H9 (cell line): ENCODE measurements at regions not wholly inside any gene's neighbourhood (a gene's known extent, or its start where the extent isn't known, plus 50 kb on each side); places are given as distances from the start of the nearest gene placed in this dataset.

Source experiments
- DNase-seq: peaks from one replicate; pipeline ENCODE4 v3.0.0-alpha.2; 2017
- H2AFZ ChIP-seq: one replicate; pipeline ENCODE4 v1.6.1; 2013; ENCODE audit warnings: mild to moderate bottlenecking, low read length, control low read depth, moderate library complexity
- H2AK5ac ChIP-seq: 2 replicates; pipeline ENCODE4 v1.6.1; 2013; ENCODE audit warnings: low read length, control low read depth, mixed read lengths; ENCODE audit not compliant: insufficient read length
- H2BK120ac ChIP-seq: one replicate; pipeline ENCODE4 v1.6.1; 2013; ENCODE audit warnings: low read depth, mild to moderate bottlenecking, low read length, control low read depth, inconsistent platforms; ENCODE audit not compliant: poor library complexity, severe bottlenecking
- H2BK12ac ChIP-seq: 2 replicates; pipeline ENCODE4 v1.6.1; 2013; ENCODE audit warnings: low read length, control low read depth, mixed read lengths, low read depth; ENCODE audit not compliant: insufficient read length
- H2BK15ac ChIP-seq: 2 replicates; pipeline ENCODE4 v1.6.1; 2013; ENCODE audit warnings: low read depth, low read length, control low read depth
- H2BK20ac ChIP-seq: one replicate; pipeline ENCODE4 v1.6.1; 2013; ENCODE audit warnings: low read depth, mild to moderate bottlenecking, low read length, control low read depth, inconsistent platforms; ENCODE audit not compliant: poor library complexity, severe bottlenecking
- H2BK5ac ChIP-seq: 2 replicates; pipeline ENCODE4 v1.6.1; 2013; ENCODE audit warnings: low read length, control low read depth, mixed read lengths; ENCODE audit not compliant: insufficient read length
- H3K14ac ChIP-seq: 2 replicates; pipeline ENCODE4 v1.6.1; 2013; ENCODE audit warnings: low read length, control low read depth; ENCODE audit not compliant: insufficient read depth
- H3K18ac ChIP-seq: 2 replicates; pipeline ENCODE4 v1.6.1; 2013; ENCODE audit warnings: low read depth, mild to moderate bottlenecking, mixed read lengths, low read length, control low read depth; ENCODE audit not compliant: insufficient read length
- H3K23ac ChIP-seq: 2 replicates; pipeline ENCODE4 v1.6.1; 2013; ENCODE audit warnings: low read length, control low read depth, mixed read lengths, low read depth; ENCODE audit not compliant: insufficient read length
- H3K23me2 ChIP-seq: 2 replicates; pipeline ENCODE4 v1.6.1; 2013; ENCODE audit warnings: low read depth, mild to moderate bottlenecking, mixed read lengths, low read length, control low read depth; ENCODE audit not compliant: insufficient read length, poor library complexity, severe bottlenecking
- H3K27ac ChIP-seq: 2 replicates; pipeline ENCODE4 v1.5.1; 2013; ENCODE audit warnings: low read length, control low read depth, mixed read lengths, low read depth; ENCODE audit not compliant: insufficient read length
- H3K27me3 ChIP-seq: 2 replicates; pipeline ENCODE4 v1.6.1; 2013; ENCODE audit warnings: low read length, control low read depth, inconsistent platforms; ENCODE audit not compliant: insufficient read depth
- H3K4ac ChIP-seq: 2 replicates; pipeline ENCODE4 v1.6.1; 2013; ENCODE audit warnings: low read depth, mild to moderate bottlenecking, control low read depth, inconsistent platforms, low read length, moderate library complexity
- H3K4me1 ChIP-seq: 2 replicates; pipeline ENCODE4 v1.6.1; 2013; ENCODE audit warnings: low read length, control low read depth, inconsistent platforms; ENCODE audit not compliant: insufficient read depth
- H3K4me2 ChIP-seq: 2 replicates; pipeline ENCODE4 v1.6.1; 2013; ENCODE audit warnings: low read length, control low read depth, mixed read lengths; ENCODE audit not compliant: insufficient read length, insufficient read depth
- H3K56ac ChIP-seq: 2 replicates; pipeline ENCODE4 v1.6.1; 2013; ENCODE audit warnings: low read depth, mild to moderate bottlenecking, mixed read lengths, low read length, control low read depth; ENCODE audit not compliant: insufficient read length
- H3K79me1 ChIP-seq: 2 replicates; pipeline ENCODE4 v1.6.1; 2013; ENCODE audit warnings: low read depth, mild to moderate bottlenecking, moderate library complexity, low read length, control low read depth, inconsistent platforms; ENCODE audit not compliant: insufficient read depth, poor library complexity, severe bottlenecking
- H3K79me2 ChIP-seq: 2 replicates; pipeline ENCODE4 v1.6.1; 2013; ENCODE audit warnings: low read length, control low read depth, inconsistent platforms; ENCODE audit not compliant: insufficient read depth
- H3K9ac ChIP-seq: 2 replicates; pipeline ENCODE4 v1.6.1; 2013; ENCODE audit warnings: low read length, control low read depth, mixed read lengths; ENCODE audit not compliant: insufficient read length; ENCODE audit errors: extremely low read depth
- H3K9me3 ChIP-seq: one replicate; pipeline ENCODE4 v1.6.1; 2013; ENCODE audit warnings: low read depth, low read length, inconsistent platforms; ENCODE audit not compliant: control insufficient read depth
- H3T11ph ChIP-seq: one replicate; pipeline ENCODE4 v1.6.1; 2013; ENCODE audit warnings: mild to moderate bottlenecking, low read length, control low read depth, inconsistent platforms
- H4K20me1 ChIP-seq: one replicate; pipeline ENCODE4 v1.6.1; 2013; ENCODE audit not compliant: control insufficient read depth, insufficient read length, insufficient read depth
- H4K5ac ChIP-seq: 2 replicates; pipeline ENCODE4 v1.6.1; 2013; ENCODE audit warnings: low read depth, mild to moderate bottlenecking, mixed read lengths, low read length, control low read depth; ENCODE audit not compliant: insufficient read length
- H4K8ac ChIP-seq: replicated peaks from 2 replicates; pipeline ENCODE4 v1.6.1; 2013; ENCODE audit warnings: low read length, control low read depth, mixed read lengths, low read depth; ENCODE audit not compliant: insufficient read length
- H4K91ac ChIP-seq: 2 replicates; pipeline ENCODE4 v1.6.1; 2013; ENCODE audit warnings: low read depth, mild to moderate bottlenecking, moderate library complexity, mixed read lengths, low read length, control low read depth; ENCODE audit not compliant: insufficient read length
- H3K27ac Mint-ChIP-seq, 3 experiments: 2 replicates in 2 of 3; 3 replicates in 1 of 3; pipeline ENCODE4 v1.8.0; 2020 to 2021; ENCODE audit warnings: mixed read lengths in 3 of 3, mild to moderate bottlenecking in 1 of 3, moderate library complexity in 1 of 3
- H3K27me3 Mint-ChIP-seq: 2 replicates; pipeline ENCODE4 v1.8.0; 2021; ENCODE audit warnings: low read depth, mild to moderate bottlenecking, moderate library complexity, mixed read lengths
- H3K36me3 Mint-ChIP-seq, 3 experiments: 2 replicates in 2 of 3; 3 replicates in 1 of 3; pipeline ENCODE4 v1.8.0; 2020 to 2021; ENCODE audit warnings: low read depth in 3 of 3, mixed read lengths in 3 of 3; ENCODE audit not compliant: insufficient read depth in 1 of 3
- H3K4me1 Mint-ChIP-seq, 2 experiments: 2 replicates each; pipeline ENCODE4 v1.8.0; 2020; ENCODE audit warnings: mixed read lengths in 2 of 2
- H3K4me3 Mint-ChIP-seq, 2 experiments: 2 replicates in 1 of 2; 3 replicates in 1 of 2; pipeline ENCODE4 v1.8.0; 2020 to 2021; ENCODE audit warnings: mild to moderate bottlenecking in 2 of 2, mixed read lengths in 2 of 2, moderate library complexity in 1 of 2
- H3K9me3 Mint-ChIP-seq, 2 experiments: 2 replicates in 1 of 2; 3 replicates in 1 of 2; pipeline ENCODE4 v1.8.0; 2020; ENCODE audit warnings: mild to moderate bottlenecking in 2 of 2, mixed read lengths in 2 of 2, moderate library complexity in 1 of 2
- WGBS: extraction: QIAGEN DNeasy Blood & Tissue Kit; methylation state at CpG from one replicate; pipeline ENCODE4 v1.1.7; 2013; ENCODE audit warnings: missing lambda C conversion rate, low lambda C conversion rate, mixed read lengths; ENCODE audit not compliant: insufficient read length; ENCODE audit errors: extremely low coverage; 5-methylcytosine and 5-hydroxymethylcytosine counted together
- TF ChIP-seq, protein P1 (sequence below): fragments of 200-600 bp; sonication (generic); conservative IDR thresholded peaks from 3 replicates; pipeline ENCODE4 v1.8.0; 2021; ENCODE audit warnings: antibody characterized with exemption, mild to moderate bottlenecking

DNA sequence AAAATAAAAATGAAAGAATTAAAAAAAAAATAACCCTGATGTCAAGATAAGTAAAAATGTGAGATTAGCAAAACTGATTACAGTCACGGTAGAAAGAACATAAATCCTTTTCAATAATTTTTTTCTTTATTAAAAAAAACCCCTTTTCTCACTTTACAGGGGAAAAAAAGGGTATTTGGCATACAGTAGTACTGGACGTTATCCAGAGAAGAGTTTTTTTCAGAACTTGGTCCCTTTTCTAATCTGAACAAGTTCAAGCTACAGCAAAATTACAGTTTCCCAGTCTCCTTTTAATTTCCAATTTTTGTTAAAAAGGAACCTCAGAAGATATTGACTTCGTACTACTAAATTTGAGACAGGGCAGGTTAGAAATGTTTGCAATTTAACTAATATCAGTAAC, 134.7 kb upstream of the DCN start:
- no peaks in the 10 kb centered on the region for H3K27me3 ChIP-seq
- Mint-ChIP-seq H3K4me3 (no peak overlapping the region), H3K4me1 (peaks cover 6 to 8% of the 10 kb centered on the region in 2 experiments), H3K27ac (no peak overlapping the region), H3K27me3 (no peaks in the 10 kb centered on the region), H3K36me3 (no peaks in the 10 kb centered on the region), H3K9me3 (peaks cover 0 to 3% of the 10 kb centered on the region in 2 experiments; a peak in 3 of 5 replicates)
- no peaks in the 10 kb centered on the region for H3K79me1 ChIP-seq
- no peaks in the 10 kb centered on the region for H4K20me1 ChIP-seq
- no peak overlapping the region for H2AFZ ChIP-seq
- H3K14ac ChIP-seq: no peak overlapping the region
- H2BK120ac ChIP-seq: no peak overlapping the region
- no peak overlapping the region for H3K4ac ChIP-seq
- peaks cover 7% of the 10 kb centered on the region; the same call in 1 of the 2 replicates for H3K4me1 ChIP-seq
- no peak overlapping the region for H3K9ac ChIP-seq
- H3K27ac ChIP-seq: no peak overlapping the region
- H3K9me3 ChIP-seq: no peaks in the 10 kb centered on the region
- H2BK15ac ChIP-seq: no peak overlapping the region
- H3K23me2 ChIP-seq: no peaks in the 10 kb centered on the region
- H4K8ac ChIP-seq: no peak overlapping the region
- H3K79me2 ChIP-seq: no peaks in the 10 kb centered on the region
- H3K23ac ChIP-seq: no peak overlapping the region
- H4K5ac ChIP-seq: no peak overlapping the region
- no peak overlapping the region for H3K4me2 ChIP-seq
- TF ChIP-seq, protein P1, sequence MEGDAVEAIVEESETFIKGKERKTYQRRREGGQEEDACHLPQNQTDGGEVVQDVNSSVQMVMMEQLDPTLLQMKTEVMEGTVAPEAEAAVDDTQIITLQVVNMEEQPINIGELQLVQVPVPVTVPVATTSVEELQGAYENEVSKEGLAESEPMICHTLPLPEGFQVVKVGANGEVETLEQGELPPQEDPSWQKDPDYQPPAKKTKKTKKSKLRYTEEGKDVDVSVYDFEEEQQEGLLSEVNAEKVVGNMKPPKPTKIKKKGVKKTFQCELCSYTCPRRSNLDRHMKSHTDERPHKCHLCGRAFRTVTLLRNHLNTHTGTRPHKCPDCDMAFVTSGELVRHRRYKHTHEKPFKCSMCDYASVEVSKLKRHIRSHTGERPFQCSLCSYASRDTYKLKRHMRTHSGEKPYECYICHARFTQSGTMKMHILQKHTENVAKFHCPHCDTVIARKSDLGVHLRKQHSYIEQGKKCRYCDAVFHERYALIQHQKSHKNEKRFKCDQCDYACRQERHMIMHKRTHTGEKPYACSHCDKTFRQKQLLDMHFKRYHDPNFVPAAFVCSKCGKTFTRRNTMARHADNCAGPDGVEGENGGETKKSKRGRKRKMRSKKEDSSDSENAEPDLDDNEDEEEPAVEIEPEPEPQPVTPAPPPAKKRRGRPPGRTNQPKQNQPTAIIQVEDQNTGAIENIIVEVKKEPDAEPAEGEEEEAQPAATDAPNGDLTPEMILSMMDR: no peak
- H3K18ac ChIP-seq: no peak overlapping the region
- H4K91ac ChIP-seq: no peak overlapping the region
- DNase-seq: no peak
- no peak overlapping the region for H3K56ac ChIP-seq
- no peak overlapping the region for H2AK5ac ChIP-seq
- H2BK20ac ChIP-seq: no peak overlapping the region
- no peak overlapping the region for H2BK12ac ChIP-seq
- no peak overlapping the region for H2BK5ac ChIP-seq
- H3T11ph ChIP-seq: no peak overlapping the region
- WGBS: no CpG with 5 or more reads among the region's 3 CpGs
